Fibroblast of skin of abdomen (primary cell): ENCODE measurements at regions not wholly inside any gene's neighbourhood (a gene's known extent, or its start where the extent isn't known, plus 50 kb on each side); places are given as distances from the start of the nearest gene placed in this dataset.
"Not testable (repeated sequence)": the region's sequence is repeated elsewhere in the genome, so short reads cannot be mapped to it uniquely, and the experiment has no call there.

Experiments used
- DNase-seq: peaks from one replicate; pipeline ENCODE4 v3.0.0-alpha.2; 2013

GRCh38 chr2:83866211-83866610 is 592.9 kb downstream of the SUCLG1 start:
- DNase-seq: no peak

- no peak for DNase-seq
Observed at GRCh38 chr2:83862600-83862999, 596.5 kb downstream of the SUCLG1 start.

- DNase-seq: no peak
Observed at GRCh38 chr2:83860320-83860719, 598.8 kb downstream of the SUCLG1 start.

GRCh38 chr2:83859553-83859952 is 599.5 kb downstream of the SUCLG1 start:
- no peak for DNase-seq

- DNase-seq: no peak
Observed at GRCh38 chr2:83851066-83851465, 608.0 kb downstream of the SUCLG1 start.

- peak; percentile 1 for DNase-seq
Observed at GRCh38 chr2:83850071-83850725, 608.9 kb downstream of the SUCLG1 start.

- no peak for DNase-seq
Observed at GRCh38 chr2:83844490-83844889, 614.6 kb downstream of the SUCLG1 start.

- no peak for DNase-seq
Observed at GRCh38 chr2:83842421-83842820, 616.7 kb downstream of the SUCLG1 start.

GRCh38 chr2:83837823-83838222 is 621.3 kb downstream of the SUCLG1 start:
- DNase-seq: no peak

GRCh38 chr2:83827618-83828017 is 631.5 kb downstream of the SUCLG1 start:
- no peak for DNase-seq

GRCh38 chr2:83826577-83826976 is 632.5 kb downstream of the SUCLG1 start:
- DNase-seq: no peak

- DNase-seq: no peak
Observed at GRCh38 chr2:83823229-83823628, 635.9 kb downstream of the SUCLG1 start.

- peak; percentile 36 for DNase-seq
Observed at GRCh38 chr2:83817511-83817910, 641.6 kb downstream of the SUCLG1 start.

- DNase-seq: no peak
Observed at GRCh38 chr2:83808878-83809277, 650.2 kb downstream of the SUCLG1 start.

- no peak for DNase-seq
Observed at GRCh38 chr2:83802604-83803003, 656.5 kb downstream of the SUCLG1 start.

- no peak for DNase-seq
Observed at GRCh38 chr2:83795777-83796176, 663.3 kb downstream of the SUCLG1 start.

GRCh38 chr2:83790467-83790866 is 668.6 kb downstream of the SUCLG1 start:
- DNase-seq: not testable (repeated sequence)

- not testable (repeated sequence) for DNase-seq
Observed at GRCh38 chr2:83789674-83790073, 669.4 kb downstream of the SUCLG1 start.

- DNase-seq: not testable (repeated sequence)
Observed at GRCh38 chr2:83788938-83789566, 670.0 kb downstream of the SUCLG1 start.

- DNase-seq: no peak
Observed at GRCh38 chr2:83787189-83787588, 671.9 kb downstream of the SUCLG1 start.

- DNase-seq: no peak
Observed at GRCh38 chr2:83786140-83786539, 672.9 kb downstream of the SUCLG1 start.

- no peak for DNase-seq
Observed at GRCh38 chr2:83784947-83785346, 674.1 kb downstream of the SUCLG1 start.

GRCh38 chr2:83784315-83784714 is 674.8 kb downstream of the SUCLG1 start:
- DNase-seq: no peak

GRCh38 chr2:83782122-83782521 is 677.0 kb downstream of the SUCLG1 start:
- no peak for DNase-seq
